Prostate gland (tissue), 2 donors: ENCODE measurements at regions not wholly inside any gene's neighbourhood (a gene's known extent, or its start where the extent isn't known, plus 50 kb on each side); places are given as distances from the start of the nearest gene placed in this dataset.

ENCODE experiments used
- DNase-seq: peaks from one replicate; pipeline ENCODE4 v3.0.0-alpha.2; 2019; ENCODE audit warnings: low spot score
- H3K27ac ChIP-seq, 2 donors: fragments of 200-600 bp; sonication (generic); 2 replicates each; pipeline ENCODE4 v1.5.1; 2017 to 2019
- H3K27me3 ChIP-seq: fragments of 200-600 bp; sonication (generic); replicated peaks from 2 replicates; pipeline ENCODE4 v1.5.1; 2019; ENCODE audit not compliant: insufficient read depth
- H3K36me3 ChIP-seq, 2 donors: fragments of 200-600 bp; sonication (generic); 1 replicate in 1 of 2; 2 replicates in 1 of 2; pipeline versions ENCODE4 v1.5.1 to v1.8.1; 2017 to 2019
- H3K4me1 ChIP-seq: fragments of 200-600 bp; sonication (generic); replicated peaks from 2 replicates; pipeline ENCODE4 v1.5.1; 2019
- H3K4me3 ChIP-seq, 2 donors: fragments of 200-600 bp; sonication (generic); 2 replicates each; pipeline ENCODE4 v1.5.1; 2017 to 2019
- H3K9me3 ChIP-seq: fragments of 200-600 bp; sonication (generic); 2 replicates; pipeline ENCODE4 v1.5.1; 2017
- POLR2A ChIP-seq: fragments of 450-650 bp; IDR thresholded peaks from one replicate; pipeline ENCODE4 v1.6.1; 2016; ENCODE audit warnings: antibody characterized with exemption, mild to moderate bottlenecking
- POLR2AphosphoS5 ChIP-seq: sonication (generic); formaldehyde crosslinking; IDR thresholded peaks from one replicate; pipeline ENCODE4 v1.6.1; 2017; ENCODE audit warnings: antibody characterized with exemption
- WGBS: methylation state at CpG from one replicate; pipeline ENCODE4 v1.1.5; 2018; 5-methylcytosine and 5-hydroxymethylcytosine counted together
- intact Hi-C: fragments of 100-400 bp; cut with DNase I; formaldehyde crosslinking; loops from one replicate; pipeline ENCODE4 v1.14.2; 2022
- TF ChIP-seq, protein P1 (sequence below), 4 experiments: fragments of 200-600 bp in 2 of 4; fragments of 450-650 bp in 2 of 4; sonication (generic) in 2 of 4; IDR thresholded peaks; 1 replicate in 3 of 4; 2 replicates in 1 of 4; pipeline ENCODE4 v1.5.1; 2016 to 2019; ENCODE audit warnings: antibody characterized with exemption in 4 of 4, mild to moderate bottlenecking in 2 of 4, moderate library complexity in 2 of 4

DNA sequence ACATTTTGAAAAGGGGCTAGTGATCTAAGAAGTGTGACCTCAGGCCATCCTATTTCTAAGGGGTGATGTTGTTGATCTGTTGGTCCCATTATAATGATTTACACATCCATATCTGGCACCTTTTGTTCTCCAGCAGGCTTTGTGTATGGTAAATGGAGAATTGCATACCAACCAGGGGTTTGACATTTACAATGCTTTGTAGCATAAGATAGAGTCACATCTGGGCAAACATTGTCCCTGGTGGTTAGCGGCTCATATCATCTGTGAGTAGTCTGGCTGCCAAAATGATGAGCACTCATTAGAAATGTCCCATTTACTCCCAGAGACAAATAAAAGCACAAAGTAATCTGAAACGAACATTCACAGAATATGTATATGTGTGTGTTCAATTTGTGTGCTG lies 1775.5 kb upstream of the CELF4 start:
- no peak overlapping the region for H3K27ac ChIP-seq
- intact Hi-C loops: no loop called here
- WGBS: 52% methylated on average over 2 of the region's 2 CpGs
- DNase-seq: no peak
- no peak overlapping the region for H3K4me3 ChIP-seq
- no peaks in the 10 kb centered on the region for H3K9me3 ChIP-seq
- no peaks in the 10 kb centered on the region for H3K4me1 ChIP-seq
- TF ChIP-seq POLR2AphosphoS5 (no peak), POLR2A (no peak)
- TF ChIP-seq, protein P1, sequence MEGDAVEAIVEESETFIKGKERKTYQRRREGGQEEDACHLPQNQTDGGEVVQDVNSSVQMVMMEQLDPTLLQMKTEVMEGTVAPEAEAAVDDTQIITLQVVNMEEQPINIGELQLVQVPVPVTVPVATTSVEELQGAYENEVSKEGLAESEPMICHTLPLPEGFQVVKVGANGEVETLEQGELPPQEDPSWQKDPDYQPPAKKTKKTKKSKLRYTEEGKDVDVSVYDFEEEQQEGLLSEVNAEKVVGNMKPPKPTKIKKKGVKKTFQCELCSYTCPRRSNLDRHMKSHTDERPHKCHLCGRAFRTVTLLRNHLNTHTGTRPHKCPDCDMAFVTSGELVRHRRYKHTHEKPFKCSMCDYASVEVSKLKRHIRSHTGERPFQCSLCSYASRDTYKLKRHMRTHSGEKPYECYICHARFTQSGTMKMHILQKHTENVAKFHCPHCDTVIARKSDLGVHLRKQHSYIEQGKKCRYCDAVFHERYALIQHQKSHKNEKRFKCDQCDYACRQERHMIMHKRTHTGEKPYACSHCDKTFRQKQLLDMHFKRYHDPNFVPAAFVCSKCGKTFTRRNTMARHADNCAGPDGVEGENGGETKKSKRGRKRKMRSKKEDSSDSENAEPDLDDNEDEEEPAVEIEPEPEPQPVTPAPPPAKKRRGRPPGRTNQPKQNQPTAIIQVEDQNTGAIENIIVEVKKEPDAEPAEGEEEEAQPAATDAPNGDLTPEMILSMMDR (IDR thresholded peaks at IDR 0.05): no peak
- no peaks in the 10 kb centered on the region for H3K36me3 ChIP-seq
- H3K27me3 ChIP-seq: no peaks in the 10 kb centered on the region

DNA sequence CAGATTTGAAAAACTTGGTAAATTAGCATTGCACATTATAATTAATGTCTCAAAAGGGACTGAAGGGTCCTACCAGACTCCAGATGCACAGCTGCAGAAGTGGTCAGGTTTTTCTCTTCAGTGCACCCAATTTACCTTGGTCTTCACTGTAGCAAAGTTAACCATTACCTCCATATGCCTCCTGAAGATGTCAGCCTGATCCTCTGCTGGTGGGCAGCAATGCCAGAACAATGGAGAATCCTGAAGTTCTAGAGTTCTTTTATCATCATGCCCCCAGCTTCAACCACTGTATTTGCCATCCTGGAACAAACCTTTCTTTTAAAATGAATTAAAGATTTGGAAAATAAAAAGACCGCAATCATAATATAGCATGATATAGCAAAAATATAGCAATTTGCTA lies 1774.8 kb upstream of the CELF4 start:
- no peaks in the 10 kb centered on the region for H3K27me3 ChIP-seq
- no peaks in the 10 kb centered on the region for H3K36me3 ChIP-seq
- intact Hi-C loops: no loop called here
- WGBS: 42% methylated on average over 1 of the region's 1 CpG
- no peak for DNase-seq
- no peak for TF ChIP-seq POLR2AphosphoS5
- TF ChIP-seq, protein P1 (IDR thresholded peaks at IDR 0.05): no peak
- no peak for TF ChIP-seq POLR2A
- no peak overlapping the region for H3K27ac ChIP-seq
- H3K9me3 ChIP-seq: no peaks in the 10 kb centered on the region
- H3K4me1 ChIP-seq: no peaks in the 10 kb centered on the region
- no peak overlapping the region for H3K4me3 ChIP-seq

DNA sequence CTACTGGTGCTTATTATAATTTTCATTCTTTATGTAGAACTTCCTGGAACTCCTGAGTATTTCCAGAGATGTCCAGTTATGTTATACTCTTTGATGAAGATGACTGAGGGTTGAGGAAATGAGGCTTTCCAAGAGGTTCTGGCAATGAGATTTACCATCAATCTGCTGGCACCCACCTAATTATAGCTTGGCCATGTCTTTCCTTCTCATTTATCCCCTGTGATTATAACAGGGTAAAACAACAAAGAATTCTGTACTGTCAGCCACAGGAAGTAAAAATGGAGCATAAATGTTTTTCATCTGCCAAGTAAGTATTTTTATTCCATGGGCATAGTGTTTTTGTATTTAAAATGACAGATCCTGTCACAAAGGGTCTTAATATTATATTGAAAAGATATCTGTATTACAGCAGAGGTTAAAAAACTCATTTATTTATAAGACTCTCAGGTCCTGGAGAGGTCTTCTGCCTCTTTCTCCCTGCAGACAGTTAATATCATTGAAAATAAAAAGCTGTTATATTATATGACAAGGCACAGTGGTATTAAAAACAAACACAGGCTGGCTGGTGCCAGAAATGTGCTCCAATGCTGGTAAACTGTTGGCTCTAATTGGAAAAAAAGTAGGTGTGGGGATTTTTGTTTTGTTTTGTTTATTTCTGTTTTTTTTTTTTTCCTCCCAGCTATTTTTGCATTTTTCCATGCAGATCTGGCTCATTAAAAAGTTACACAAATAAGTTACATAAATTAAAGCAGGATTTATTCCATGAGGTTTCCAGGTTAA lies 1764.1 kb upstream of the CELF4 start:
- Histone ChIP-seq H3K36me3 (no peaks in the 10 kb centered on the region), H3K4me1 (no peaks in the 10 kb centered on the region), H3K9me3 (no peaks in the 10 kb centered on the region), H3K4me3 (no peak overlapping the region), H3K27me3 (no peaks in the 10 kb centered on the region), H3K27ac (no peak overlapping the region)
- intact Hi-C loops: no loop called here
- TF ChIP-seq POLR2AphosphoS5: no peak
- TF ChIP-seq POLR2A: no peak
- TF ChIP-seq, protein P1 (IDR thresholded peaks at IDR 0.05): no peak
- DNase-seq: no peak

DNA sequence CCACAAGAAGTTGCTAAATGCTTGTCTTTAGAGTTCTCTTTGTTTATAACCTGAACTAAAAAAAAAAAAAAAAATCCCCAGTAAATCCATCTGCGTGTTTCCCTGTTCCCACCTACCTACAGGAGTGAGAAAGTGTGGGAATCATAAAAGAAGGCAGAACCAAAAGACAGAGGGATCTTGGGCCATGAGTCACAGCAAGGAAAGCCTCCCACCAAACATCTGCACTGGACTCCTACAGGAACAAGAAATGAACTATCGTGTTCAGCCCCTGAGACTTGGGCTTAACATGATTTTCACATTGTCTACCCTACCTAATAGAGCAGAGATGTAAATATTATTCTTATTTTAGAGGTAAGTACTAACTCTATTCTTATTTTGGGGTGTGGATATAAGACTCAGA lies 1761.2 kb upstream of the CELF4 start:
- WGBS: 78% methylated on average over 2 of the region's 2 CpGs
- intact Hi-C loops: no loop called here
- Histone ChIP-seq H3K27ac (no peak overlapping the region), H3K4me1 (no peaks in the 10 kb centered on the region), H3K27me3 (no peaks in the 10 kb centered on the region), H3K36me3 (no peaks in the 10 kb centered on the region), H3K9me3 (no peaks in the 10 kb centered on the region), H3K4me3 (no peak overlapping the region)
- DNase-seq: no peak
- TF ChIP-seq, protein P1 (IDR thresholded peaks at IDR 0.05): no peak
- TF ChIP-seq POLR2A (no peak), POLR2AphosphoS5 (no peak)

DNA sequence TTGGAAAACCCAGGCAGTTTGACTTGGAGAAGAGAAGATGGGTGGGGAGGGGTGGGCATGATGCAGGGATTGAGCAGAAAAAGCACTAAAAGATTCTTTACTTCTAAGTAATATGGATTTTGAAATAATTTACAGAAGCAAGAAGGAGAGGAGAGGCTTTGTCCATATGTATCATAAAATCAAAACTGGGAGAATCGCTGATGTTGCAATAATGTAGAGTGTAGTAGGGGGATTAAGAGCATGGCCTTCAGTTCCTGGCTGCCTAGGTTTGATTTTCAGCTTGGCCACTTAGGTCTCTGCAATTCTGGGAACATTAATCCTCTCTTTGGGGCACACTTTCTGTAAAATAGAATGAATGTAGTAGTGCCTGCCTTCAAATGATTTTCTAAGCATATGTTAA lies 1760.4 kb upstream of the CELF4 start:
- Histone ChIP-seq H3K9me3 (no peaks in the 10 kb centered on the region), H3K4me3 (no peak overlapping the region), H3K27ac (no peak overlapping the region), H3K27me3 (no peaks in the 10 kb centered on the region), H3K36me3 (no peaks in the 10 kb centered on the region), H3K4me1 (no peaks in the 10 kb centered on the region)
- no peak for DNase-seq
- TF ChIP-seq POLR2AphosphoS5 (no peak), POLR2A (no peak)
- TF ChIP-seq, protein P1 (IDR thresholded peaks at IDR 0.05): no peak
- intact Hi-C loops: no loop called here
- 97% methylated on average over 1 of the region's 1 CpG for WGBS
